Stimulated activated CD8-positive, alpha-beta memory T cell treated with anti-CD3 and anti-CD28 coated beads, Interleukin-15, amount 100 ng/mL, for 24 hours (primary cell): ENCODE measurements at regions not wholly inside any gene's neighbourhood (a gene's known extent, or its start where the extent isn't known, plus 50 kb on each side); places are given as distances from the start of the nearest gene placed in this dataset.
"Not testable (repeated sequence)": the region's sequence is repeated elsewhere in the genome, so short reads cannot be mapped to it uniquely, and the experiment has no call there.

Experiments
- DNase-seq: peaks from one replicate; pipeline ENCODE4 v3.0.0-alpha.2; 2020; ENCODE audit warnings: low read depth

DNA sequence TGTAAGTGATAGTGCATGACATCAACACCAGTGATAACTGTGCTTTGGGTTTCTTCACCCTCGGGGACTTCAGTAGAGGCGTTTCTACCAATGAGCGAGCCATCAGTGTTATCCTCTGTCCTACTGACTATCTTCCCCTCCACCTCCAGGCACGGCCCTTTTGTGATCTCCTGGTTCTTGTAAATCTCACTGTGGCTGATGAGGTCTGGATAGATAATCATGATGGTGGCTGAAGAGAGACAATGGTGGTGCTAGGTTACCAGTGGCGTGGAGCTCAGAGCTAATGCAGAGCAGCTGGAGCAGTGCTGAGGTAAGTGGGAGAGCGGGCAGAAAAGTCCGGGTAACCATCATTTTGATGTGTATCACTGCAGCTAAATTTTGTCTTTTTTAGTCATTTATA is 816.6 kb downstream of the GLUD2 start:
- DNase-seq = no peak

DNA sequence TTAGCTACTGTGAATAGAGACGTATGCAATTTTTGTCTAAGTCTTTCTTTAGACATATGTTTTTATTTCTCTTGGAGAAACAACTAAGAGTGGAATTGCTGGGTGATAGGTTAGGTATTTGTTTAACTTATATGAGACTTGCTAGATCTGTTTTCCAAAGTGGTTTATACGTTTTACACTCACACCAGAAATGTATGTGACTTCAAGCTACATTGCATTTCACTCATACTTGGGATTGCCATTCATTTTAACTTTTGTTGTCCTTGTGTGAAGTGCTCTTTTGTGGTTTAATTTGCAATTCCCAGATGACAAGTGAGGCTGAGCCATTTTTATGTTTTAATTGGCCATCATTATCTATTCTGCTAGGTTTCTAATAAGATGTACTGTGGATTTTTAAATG is 817.2 kb downstream of the GLUD2 start:
- no peak for DNase-seq

DNA sequence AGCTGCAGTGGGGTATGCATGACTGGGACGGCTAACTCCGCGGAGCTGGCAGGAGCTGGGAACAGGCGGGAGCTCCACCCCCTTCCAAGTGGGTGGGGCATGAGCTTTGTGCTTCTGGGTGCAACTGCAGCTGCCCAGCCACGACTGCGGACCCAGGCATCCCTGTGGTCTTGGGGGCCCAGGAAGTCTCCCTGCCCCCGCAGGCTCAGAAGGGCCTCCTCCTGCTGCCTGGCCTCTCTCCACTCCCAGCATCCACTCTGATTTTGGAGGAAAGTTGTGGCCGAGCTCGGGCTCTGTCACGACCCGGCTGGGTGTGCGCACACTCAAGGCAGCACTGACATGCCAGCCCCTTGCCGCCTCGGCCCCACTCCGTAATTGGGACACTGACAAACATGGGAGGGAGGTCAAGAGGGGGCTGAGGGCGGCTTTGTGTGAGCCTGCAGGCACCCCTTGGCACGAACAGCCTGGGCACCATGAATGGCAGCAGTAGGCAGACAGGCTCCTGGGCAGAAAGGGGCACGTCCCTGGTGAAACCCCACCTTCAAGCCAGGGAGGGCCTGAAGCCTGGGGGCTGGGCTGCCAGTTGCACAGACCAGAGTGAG is 822.6 kb downstream of the GLUD2 start:
- no peak for DNase-seq

DNA sequence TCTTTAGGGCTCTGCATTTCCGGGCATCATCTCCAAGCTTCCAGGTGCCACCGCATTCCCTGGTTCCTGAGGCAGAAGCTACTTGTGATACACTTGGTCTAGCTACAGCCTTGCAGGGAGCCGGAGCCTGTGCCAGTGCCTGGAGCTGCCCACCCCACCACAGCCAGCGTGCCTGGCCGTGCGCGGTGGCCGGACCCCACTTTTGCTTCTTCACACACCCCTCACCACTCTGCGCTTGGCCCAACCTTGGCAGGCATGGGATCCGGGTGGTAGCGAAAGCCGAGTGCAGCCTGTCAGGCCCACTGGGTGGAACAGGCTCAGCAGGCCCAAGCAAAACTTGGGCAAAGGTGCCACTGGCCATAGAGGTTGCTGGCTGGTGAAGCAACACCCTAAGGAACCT is 823.7 kb downstream of the GLUD2 start:
- no peak for DNase-seq

DNA sequence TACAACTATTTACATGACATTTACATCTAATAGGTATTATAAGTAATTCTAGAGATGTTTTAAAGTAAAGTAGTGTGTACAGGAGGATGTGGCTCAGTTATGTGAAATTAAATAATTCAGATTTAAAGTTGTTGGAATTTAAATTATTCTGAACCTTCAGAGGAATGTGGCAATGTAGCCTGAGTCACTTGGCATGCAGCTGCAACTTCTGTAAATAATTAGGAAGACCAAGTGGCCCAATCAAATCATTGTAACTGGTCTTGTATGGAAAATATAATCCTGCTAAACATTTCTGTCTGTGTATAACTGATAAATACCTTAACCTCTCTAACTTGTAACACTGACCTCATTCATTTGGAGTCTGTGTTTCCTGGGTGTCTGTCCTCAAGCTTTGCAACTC is 828.9 kb downstream of the GLUD2 start:
- no peak for DNase-seq

DNA sequence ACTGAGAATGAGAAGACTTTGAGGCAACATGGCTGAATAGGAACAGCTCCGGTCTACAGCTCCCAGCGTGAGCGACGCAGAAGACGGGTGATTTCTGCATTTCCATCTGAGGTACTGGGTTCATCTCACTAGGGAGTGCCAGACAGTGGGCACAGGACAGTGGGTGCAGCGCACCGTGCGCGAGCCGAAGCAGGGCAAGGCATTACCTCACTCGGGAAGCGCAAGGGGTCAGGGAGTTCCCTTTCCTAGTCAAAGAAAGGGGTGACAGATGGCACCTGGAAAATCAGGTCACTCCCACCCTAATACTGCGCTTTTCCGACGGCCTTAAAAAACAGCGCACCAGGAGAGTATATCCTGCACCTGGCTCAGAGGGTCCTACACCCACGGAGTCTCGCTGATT is 829.9 kb downstream of the GLUD2 start:
- not testable (repeated sequence) for DNase-seq

DNA sequence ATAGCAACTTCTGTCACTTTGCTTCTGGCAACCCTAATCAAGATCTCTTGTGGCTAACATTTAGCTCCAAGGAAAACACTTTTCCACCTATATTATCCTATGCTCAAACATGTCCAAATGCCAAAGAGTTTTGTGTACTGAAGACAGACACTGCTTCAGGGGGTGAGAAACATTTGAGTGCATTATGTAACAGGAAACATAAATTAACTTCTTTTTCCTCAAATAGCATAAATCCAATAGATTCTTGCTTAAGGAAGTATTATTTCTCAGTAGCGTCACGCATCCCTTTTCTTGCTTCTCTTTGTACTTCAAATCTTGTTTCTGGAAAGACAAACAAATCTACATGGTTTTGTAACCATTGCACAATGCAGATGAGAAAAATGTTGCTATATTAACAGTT is 839.1 kb downstream of the GLUD2 start:
- DNase-seq = no peak

DNA sequence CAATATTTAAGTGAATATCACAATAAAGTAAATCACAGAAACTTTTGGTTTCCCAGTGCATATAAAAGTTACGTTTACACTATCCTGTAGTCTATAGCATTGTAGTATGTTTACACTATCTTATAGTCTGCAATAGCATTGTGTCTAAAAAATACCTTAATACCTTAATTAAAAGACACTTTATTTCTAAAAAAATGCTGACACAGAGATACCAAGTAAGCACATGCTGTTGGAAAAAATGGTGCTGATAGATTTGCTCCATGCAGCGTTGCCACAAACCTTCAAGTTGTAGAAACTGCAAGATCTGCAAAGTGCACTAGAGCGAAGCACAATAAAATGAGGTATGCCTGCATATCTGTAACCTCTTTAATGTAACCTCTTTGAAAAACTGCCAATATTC is 847.3 kb downstream of the GLUD2 start:
- no peak for DNase-seq

DNA sequence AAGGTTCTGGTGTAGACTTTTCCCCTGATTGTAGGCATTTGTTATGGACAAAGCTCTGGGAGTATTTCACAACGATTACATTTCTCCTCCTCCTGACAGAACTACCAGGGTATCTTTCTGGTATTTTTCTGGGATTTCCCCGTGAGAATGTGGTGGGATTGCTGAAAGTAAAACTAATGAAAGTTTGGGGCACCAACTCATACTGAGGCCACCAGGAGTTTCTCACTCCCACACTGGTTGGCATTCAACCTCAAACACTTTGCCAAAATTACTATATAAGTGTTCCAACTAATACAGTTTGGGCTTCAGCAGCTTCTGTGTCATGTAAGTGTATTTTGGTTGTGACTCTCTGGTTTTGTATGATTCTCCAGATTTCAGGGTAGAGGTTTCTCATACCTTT is 855.1 kb downstream of the GLUD2 start:
- no peak for DNase-seq

DNA sequence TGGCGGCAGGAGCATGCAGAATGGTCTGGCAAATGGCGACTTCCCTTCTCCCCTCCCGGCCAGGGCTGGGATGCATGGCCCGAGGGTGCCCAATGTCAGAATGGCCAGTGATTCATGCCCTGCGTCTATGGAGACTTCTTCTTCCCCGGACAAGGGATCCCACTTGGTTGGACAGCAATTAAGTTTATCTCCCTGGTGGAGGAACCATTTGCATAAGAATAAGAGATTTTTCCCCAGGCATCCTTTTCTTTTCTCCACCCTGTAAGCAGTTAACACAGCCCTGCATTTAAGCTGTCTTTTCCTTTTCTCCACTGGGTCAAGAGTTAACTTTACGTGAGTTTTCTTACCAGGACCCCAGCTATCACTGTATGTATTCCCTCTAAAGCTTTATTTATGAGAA is 856.6 kb downstream of the GLUD2 start:
- no peak for DNase-seq

DNA sequence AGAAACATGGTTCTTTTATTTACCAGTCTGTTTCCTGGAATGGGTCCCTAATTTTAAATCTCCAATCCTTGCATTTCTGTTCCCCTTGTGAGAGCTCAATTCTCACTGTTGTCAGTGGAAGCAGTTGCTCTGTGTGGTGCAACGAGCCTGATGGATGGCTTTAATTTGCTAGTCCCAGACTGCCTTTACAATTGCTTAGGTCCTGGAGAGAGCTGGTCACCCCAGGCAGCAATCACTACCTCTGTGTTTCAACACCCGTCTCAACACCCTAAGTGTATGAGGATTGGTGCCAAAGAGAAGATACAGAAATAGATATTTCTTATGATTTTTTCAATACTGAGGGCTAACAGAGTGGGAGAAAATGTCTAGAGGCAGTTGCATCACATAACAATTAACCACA is 873.8 kb downstream of the GLUD2 start:
- DNase-seq = no peak

DNA sequence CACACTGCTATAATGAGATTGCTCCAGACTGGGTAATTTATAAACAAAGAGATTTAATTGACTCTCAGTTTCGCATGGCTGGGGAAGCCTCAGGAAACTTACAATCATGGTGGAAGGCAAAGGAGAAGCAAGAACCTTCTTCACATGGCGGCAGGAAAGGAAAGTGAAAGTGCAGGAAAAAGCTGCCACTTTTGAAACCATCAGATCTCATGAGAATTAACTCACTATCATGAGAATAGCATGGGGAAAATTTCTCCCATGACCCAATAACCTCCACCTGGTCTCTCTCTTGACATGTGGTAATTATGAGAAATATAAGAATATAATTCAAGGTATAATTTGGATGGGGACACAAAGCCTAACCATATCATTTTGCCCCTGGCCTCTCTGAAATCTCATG is 884.2 kb downstream of the GLUD2 start:
- no peak for DNase-seq

DNA sequence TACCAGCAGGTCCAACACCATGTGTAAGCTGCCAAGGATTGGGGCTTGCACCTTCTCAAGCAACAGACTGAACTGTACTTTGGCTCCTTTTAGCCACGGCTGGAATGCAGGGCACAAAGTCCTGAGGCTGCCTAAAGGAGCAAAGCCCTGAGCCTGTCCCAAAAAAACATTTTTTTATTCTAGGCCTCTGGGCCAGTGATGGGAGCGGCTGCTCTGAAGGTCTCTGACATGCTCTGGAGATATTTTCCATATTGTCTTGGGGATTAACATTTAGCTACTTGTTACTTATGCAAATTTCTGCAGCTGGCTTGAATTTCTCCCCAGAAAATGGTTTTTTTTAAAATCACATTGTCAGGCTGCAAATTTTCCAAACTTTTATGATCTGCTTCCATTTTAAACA is 885.3 kb downstream of the GLUD2 start:
- DNase-seq = no peak

DNA sequence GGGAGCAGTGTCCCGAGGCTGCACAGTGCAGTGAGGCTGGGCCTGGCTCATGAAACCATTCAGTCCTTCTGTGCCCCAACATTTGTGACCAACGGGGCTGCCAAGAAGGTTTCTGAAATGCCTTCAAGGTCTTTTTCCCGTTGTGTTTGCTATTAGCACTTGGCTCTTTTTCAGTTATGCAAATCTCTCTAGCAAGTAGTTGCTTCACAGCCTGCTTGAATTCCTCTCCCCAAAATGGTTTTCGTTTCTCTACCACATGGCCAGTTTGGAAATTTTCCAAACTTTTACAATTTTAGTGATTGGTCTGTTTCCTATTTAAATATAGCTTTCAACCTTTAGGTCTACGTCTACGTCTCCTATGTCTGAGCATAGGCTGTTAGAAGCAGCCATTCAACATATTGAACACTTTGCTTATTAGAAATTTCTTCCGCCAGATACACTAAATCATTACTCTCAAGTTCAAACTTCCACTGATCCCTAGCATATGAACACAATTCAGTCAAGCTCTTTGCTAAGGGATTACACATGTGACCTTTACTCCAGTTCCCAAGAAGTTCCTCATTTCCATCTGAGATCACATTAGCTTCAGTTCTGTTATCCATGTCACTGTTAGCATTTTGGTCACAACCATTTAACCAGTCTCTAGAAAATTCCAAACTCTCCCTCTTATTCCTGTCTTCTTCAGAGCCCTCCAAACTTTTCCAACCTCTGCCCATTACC is 901.8 kb downstream of the GLUD2 start:
- DNase-seq = no peak

DNA sequence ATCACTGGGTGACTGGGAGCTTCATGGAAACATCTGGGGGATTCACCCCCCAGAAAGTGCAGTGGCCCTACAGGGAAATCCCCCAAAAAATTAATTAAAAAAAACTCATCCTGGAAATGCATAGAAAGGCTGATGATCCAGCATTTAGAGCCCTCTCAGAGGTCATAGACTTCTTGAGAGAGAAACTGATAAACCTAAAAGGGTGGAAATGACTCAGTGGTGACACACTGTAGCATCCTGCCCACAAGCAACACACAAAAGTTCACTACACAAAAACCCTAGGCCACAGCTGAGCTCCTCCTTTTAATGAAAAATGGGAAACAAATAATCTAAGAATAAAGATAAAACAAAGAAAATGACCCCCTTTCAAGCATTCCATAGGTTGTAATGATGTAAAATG is 911.5 kb downstream of the GLUD2 start:
- no peak for DNase-seq

DNA sequence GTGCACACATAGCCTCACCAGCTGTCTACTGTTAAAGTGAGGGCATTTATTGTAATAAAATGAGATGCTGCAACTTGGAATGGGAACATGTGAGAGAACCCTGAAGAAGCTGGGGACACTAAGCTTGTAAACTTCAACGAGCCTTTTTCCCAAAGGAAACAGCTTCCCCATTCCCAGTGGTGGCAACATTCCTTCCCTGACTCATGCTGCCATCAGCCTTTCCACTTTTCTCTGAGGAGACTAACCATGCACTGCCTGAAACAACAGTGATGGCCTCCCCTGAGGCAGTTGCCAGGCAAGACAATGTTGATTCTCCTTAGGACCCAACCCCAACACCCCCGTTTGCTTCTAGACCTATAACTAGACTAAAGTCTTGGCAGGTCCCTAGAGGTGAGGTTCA is 928.3 kb downstream of the GLUD2 start:
- no peak for DNase-seq

DNA sequence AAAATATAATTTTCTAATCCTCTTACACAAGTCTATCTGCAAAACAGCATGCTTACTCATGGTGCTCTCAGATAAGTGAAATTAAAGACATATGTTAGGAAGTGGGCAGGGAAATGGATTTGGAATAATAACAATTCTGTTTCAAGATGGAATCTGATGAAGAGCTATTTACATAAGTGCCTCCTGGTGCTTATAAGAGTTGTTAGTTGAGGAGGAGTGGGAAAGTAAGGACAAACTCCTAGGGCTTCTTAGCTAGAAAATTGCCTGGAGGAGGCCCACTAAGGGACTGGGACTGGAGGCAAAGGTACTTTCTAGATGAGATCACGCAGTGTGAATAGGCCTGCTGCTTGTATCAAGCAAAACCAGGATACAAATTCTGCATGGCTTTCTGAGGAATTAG is 939.8 kb downstream of the GLUD2 start:
- no peak for DNase-seq

DNA sequence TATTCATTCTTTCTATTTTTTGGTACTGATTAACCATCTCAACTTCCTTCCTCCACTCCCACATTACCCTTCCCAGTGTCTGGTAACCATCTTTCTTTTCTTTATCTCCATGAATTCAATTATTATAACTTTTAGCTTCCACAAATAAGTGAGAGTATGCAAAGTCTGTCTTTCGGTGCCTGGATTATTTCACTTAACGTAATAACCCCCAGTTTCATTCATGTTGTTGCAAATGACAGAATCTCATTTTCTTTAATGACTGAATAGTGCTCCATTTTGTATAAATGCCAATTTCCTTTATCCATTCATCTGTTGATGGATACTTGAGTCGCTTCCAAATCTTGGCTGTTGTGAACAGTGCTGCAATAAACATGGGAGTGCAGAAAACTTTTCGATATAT is 940.4 kb downstream of the GLUD2 start:
- DNase-seq = no peak

DNA sequence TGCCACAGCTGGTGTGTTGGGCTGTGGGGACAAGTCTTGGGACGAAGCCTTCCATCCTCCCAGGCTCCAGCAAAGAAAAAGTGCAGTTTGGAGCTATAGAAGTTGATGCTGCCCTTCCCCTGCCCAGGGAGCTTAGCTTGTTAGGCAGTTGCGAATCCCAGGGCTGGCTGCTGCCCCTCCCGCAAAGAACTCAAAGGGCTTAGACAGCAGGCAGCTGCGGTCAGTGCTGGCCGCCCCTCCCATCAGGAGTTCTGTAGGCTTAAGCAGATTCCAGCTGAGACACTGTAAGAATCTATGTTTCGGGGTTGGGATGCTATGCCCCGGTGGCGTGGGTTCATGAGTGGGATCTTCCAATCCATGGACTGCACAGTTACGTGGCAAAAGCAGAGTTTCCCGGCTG is 956.7 kb downstream of the GLUD2 start:
- DNase-seq = no peak

DNA sequence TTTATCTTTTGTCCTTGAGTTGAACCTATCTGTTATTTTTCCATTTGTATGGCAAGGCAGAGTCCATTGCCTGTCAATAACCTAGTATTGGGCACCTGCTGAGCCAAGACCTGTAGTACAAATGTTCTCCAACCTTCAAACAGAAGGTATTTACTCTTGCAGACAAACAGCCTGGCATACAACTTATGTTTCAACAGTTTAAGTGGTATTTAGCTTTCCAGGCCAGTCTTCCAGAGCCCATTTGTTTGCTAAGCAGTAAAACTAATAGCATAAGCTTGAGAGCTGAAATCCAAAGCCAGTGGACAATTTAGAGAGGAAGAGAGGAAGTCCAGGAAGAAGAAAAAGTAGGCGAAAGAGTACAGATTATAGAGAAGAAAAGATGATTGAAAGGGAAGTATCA is 979.3 kb downstream of the GLUD2 start:
- DNase-seq = no peak

DNA sequence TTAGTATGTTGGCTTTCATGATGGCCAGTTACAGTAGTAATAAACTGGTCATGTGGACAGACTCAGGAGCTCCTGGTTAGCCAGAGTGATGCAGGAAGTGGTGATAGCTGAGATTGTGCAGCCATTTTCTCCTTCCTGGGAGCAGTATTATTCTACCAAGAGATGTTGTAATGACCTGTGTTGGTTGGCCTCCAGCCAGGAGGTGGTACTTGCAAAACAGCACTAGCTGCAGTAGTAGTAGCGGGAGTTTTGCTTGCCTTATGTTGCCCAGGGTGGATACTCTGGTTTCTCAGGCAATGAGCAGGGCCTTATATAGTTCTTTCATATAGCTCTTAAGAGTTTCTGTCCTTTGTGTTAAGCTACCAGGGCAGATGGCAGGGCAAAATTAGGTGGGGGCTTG is 998.8 kb downstream of the GLUD2 start:
- no peak for DNase-seq

DNA sequence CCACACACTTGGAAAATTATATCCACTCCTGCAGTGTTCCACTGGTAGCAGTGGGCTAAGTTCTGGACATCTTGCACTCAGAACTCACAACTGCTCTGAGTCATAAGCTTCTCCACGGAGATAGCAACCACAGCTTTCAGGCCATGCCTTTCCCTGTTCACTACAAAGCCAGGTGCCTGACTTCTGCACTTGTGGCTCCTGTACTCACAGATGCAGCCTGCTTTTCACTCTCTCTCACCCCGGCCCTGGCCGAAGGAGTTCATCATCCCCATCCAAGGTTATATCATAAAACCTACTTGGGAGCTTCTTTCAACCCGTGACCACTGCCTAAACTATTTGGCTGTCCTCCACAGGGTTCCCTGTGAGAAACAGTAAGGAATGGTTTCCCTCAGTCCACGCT is 999.4 kb downstream of the GLUD2 start:
- no peak for DNase-seq

DNA sequence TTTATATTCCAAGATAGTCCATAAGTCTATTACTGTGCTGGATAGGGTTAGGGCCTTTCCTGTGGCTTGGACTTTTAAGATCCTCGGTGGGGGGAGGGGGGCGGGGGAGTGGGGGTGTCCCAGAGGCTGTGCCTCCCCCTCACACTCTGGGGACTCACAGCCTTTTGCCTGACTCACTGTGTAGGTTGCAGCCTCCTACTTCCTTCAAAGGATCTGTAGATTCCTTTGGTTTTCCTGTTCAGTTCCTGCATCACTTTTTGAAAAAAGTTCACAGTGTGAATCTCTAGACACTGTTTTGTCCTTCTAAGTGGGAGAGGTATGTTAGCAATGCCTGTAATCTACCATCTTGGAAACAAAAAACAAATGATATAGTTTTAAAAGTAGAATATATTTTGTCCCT is 999.9 kb downstream of the GLUD2 start:
- DNase-seq = no peak

DNA sequence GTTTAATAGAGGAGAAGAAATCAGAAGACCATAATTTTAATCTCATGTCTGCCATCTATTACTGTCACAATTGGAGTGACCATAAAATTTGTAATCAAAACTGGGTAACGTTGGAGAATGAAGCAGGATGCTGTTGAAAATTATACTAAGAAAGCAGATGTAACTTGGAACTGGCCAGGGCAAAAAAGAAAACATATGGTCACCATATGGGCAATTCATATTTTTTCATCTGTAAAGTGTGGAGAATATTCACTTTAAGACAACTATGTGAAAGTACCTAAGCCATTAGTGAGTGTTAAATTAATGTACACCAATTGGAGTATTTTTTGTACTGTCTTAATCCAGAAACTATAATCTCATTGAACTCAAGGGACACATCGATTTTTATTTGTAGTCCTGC is 1008.0 kb downstream of the GLUD2 start:
- DNase-seq = no peak
